OCI-LY1 (cell line): ENCODE measurements at regions not wholly inside any gene's neighbourhood (a gene's known extent, or its start where the extent isn't known, plus 50 kb on each side); places are given as distances from the start of the nearest gene placed in this dataset.

Experiments
- H2AFZ ChIP-seq: fragments of 200-600 bp; sonication (generic), shearing (Covaris generic); 2 replicates; pipeline ENCODE4 v1.6.0; 2014; ENCODE audit warnings: antibody characterized with exemption, mild to moderate bottlenecking, low read length
- H3F3A ChIP-seq: fragments of 200-600 bp; sonication (generic), shearing (Covaris generic); 2 replicates; pipeline ENCODE4 v1.6.0; 2014; ENCODE audit warnings: mild to moderate bottlenecking, antibody characterized with exemption, low read length, moderate library complexity; ENCODE audit not compliant: insufficient read depth
- H3K27ac ChIP-seq: fragments of 200-600 bp; sonication (generic); 2 replicates; pipeline ENCODE4 v1.5.1; 2014; ENCODE audit warnings: low read length, mixed run types, mild to moderate bottlenecking, low read depth; ENCODE audit not compliant: poor library complexity, severe bottlenecking
- H3K27me3 ChIP-seq: fragments of 200-600 bp; sonication (generic); 2 replicates; pipeline ENCODE4 v1.6.0; 2014; ENCODE audit warnings: antibody characterized with exemption, mild to moderate bottlenecking, low read length, moderate library complexity; ENCODE audit not compliant: insufficient read depth
- H3K36me3 ChIP-seq: fragments of 200-600 bp; sonication (generic); 2 replicates; pipeline ENCODE4 v1.6.1; 2014; ENCODE audit warnings: mild to moderate bottlenecking, antibody characterized with exemption, low read length, moderate library complexity, mixed read lengths; ENCODE audit not compliant: insufficient read depth
- H3K4me1 ChIP-seq: fragments of 200-600 bp; sonication (generic); 2 replicates; pipeline ENCODE4 v1.5.1; 2014; ENCODE audit warnings: mild to moderate bottlenecking, low read length, moderate library complexity; ENCODE audit not compliant: insufficient read depth, severe bottlenecking
- H3K4me2 ChIP-seq: fragments of 200-600 bp; sonication (generic), shearing (Covaris generic); 2 replicates; pipeline ENCODE4 v1.6.1; 2014; ENCODE audit warnings: low read length
- H3K4me3 ChIP-seq: fragments of 200-600 bp; sonication (generic); 2 replicates; pipeline ENCODE4 v1.5.1; 2014; ENCODE audit warnings: low read length, low read depth, mild to moderate bottlenecking, mixed read lengths; ENCODE audit not compliant: poor library complexity, severe bottlenecking
- H3K79me2 ChIP-seq: fragments of 200-600 bp; shearing (Covaris generic); 2 replicates; pipeline ENCODE4 v1.6.1; 2016; ENCODE audit warnings: mixed run types, low read length, mixed read lengths; ENCODE audit not compliant: insufficient read depth
- H3K9ac ChIP-seq: fragments of 200-600 bp; sonication (generic), shearing (Covaris generic); 2 replicates; pipeline ENCODE4 v1.6.1; 2014; ENCODE audit warnings: mild to moderate bottlenecking, low read length, mixed read lengths
- H3K9me2 ChIP-seq: fragments of 200-600 bp; sonication (generic), shearing (Covaris generic); 2 replicates; pipeline ENCODE4 v1.6.1; 2014; ENCODE audit warnings: low read depth, mild to moderate bottlenecking, low read length, mixed read lengths
- H3K9me3 ChIP-seq: fragments of 200-600 bp; shearing (Covaris generic); 2 replicates; pipeline ENCODE4 v1.6.1; 2014; ENCODE audit warnings: low read length, mixed read lengths
- H4K20me1 ChIP-seq: fragments of 200-600 bp; sonication (generic), shearing (Covaris generic); 2 replicates; pipeline ENCODE4 v1.6.0; 2016; ENCODE audit warnings: mild to moderate bottlenecking, low read length; ENCODE audit not compliant: insufficient read depth
- CTCF ChIP-seq: fragments of 200-600 bp; sonication (generic), shearing (Covaris generic); IDR thresholded peaks from 2 replicates; pipeline ENCODE4 v1.5.1; 2017; ENCODE audit warnings: mild to moderate bottlenecking, antibody characterized with exemption, low read length, moderate library complexity, mixed read lengths
- EZH2 ChIP-seq: fragments of 200-600 bp; sonication (generic), shearing (Covaris generic); IDR thresholded peaks from 2 replicates; pipeline ENCODE4 v1.8.0; 2017; ENCODE audit warnings: borderline replicate concordance, mixed run types, mild to moderate bottlenecking, antibody characterized with exemption, low read length, moderate library complexity, mixed read lengths

GRCh38 chr5:56467176-56467717 is 234.1 kb upstream of the ANKRD55 start:
- Histone ChIP-seq H4K20me1 (no peaks in the 10 kb centered on the region), H3K4me2 (no peak overlapping the region), H3K79me2 (no peaks in the 10 kb centered on the region), H3K36me3 (no peaks in the 10 kb centered on the region), H3F3A (no peaks in the 10 kb centered on the region), H3K4me1 (peaks cover 18% of the 10 kb centered on the region), H3K9me2 (no peaks in the 10 kb centered on the region), H3K9me3 (no peaks in the 10 kb centered on the region), H3K9ac (no peak overlapping the region), H3K4me3 (no peak overlapping the region), H2AFZ (no peak overlapping the region), H3K27ac (no peak overlapping the region), H3K27me3 (no peaks in the 10 kb centered on the region)
- no peak for TF ChIP-seq EZH2
- TF ChIP-seq CTCF: no peak

GRCh38 chr5:56466136-56466816 is 233.1 kb upstream of the ANKRD55 start:
- H3K9me3 ChIP-seq: no peaks in the 10 kb centered on the region
- H3K9ac ChIP-seq: no peak overlapping the region
- H2AFZ ChIP-seq: no peak overlapping the region
- no peaks in the 10 kb centered on the region for H3K79me2 ChIP-seq
- no peaks in the 10 kb centered on the region for H3K27me3 ChIP-seq
- H4K20me1 ChIP-seq: no peaks in the 10 kb centered on the region
- H3K4me1 ChIP-seq: peaks cover 18% of the 10 kb centered on the region
- H3K4me3 ChIP-seq: no peak overlapping the region
- H3F3A ChIP-seq: no peaks in the 10 kb centered on the region
- no peaks in the 10 kb centered on the region for H3K36me3 ChIP-seq
- H3K4me2 ChIP-seq: no peak overlapping the region
- TF ChIP-seq CTCF (no peak), EZH2 (no peak)
- no peak overlapping the region for H3K27ac ChIP-seq
- no peaks in the 10 kb centered on the region for H3K9me2 ChIP-seq

- Histone ChIP-seq H4K20me1 (no peaks in the 10 kb centered on the region), H3K9ac (no peak overlapping the region), H3K4me1 (peaks cover 18% of the 10 kb centered on the region), H3K4me2 (no peak overlapping the region), H3F3A (no peaks in the 10 kb centered on the region), H3K9me2 (no peaks in the 10 kb centered on the region), H3K36me3 (no peaks in the 10 kb centered on the region), H3K4me3 (no peak overlapping the region), H3K27ac (no peak overlapping the region), H2AFZ (no peak overlapping the region), H3K27me3 (no peaks in the 10 kb centered on the region), H3K79me2 (no peaks in the 10 kb centered on the region), H3K9me3 (no peaks in the 10 kb centered on the region)
- TF ChIP-seq EZH2 (no peak), CTCF (no peak)
These were observed 232.6 kb upstream of the ANKRD55 start for GRCh38 chr5:56465769-56466135.
